ENCODE measurements at regions not wholly inside any gene's neighbourhood (a gene's known extent, or its start where the extent isn't known, plus 50 kb on each side); places are given as distances from the start of the nearest gene placed in this dataset.
A peak's percentile ranks its signal among the peaks of the same experiment; 100 is the strongest.

DNA sequence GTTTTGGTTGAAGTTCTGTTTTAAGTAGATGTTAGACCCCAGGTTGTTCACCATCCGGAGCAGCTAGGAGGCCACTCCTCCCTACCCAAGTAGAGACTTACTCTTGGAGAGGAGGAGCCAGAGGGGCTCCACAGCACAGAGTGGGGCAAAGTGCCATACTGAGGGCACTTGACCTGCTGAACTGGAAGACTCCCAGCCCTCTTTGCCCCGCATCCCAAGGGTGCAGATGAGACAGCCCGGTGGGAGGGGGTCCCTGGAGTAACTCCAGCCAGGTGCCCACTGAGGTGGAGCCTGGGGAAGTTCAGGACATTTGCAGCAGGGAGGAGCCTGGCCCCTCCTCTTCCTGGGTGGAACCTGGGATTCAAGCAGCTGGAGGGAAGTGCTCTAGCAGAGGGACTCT, 102.1 kb upstream of the GPR6 start:
- no peak overlapping the region for H3K4me3 ChIP-seq
- 0 out of 2 replicates have a peak, but pooled peaks cover 5% of the 10 kb centered on the region for H3K9me2 ChIP-seq (ENCODE audit: insufficient read depth)
- Mint-ChIP-seq H3K4me3 (no peak overlapping the region), H3K27ac (no peak overlapping the region), H3K27me3 (ENCODE audit: insufficient read depth, low read depth, poor library complexity) (peaks cover 3% of the 10 kb centered on the region), H3K4me1 (peaks cover 6% of the 10 kb centered on the region; the same call in 2 of the 3 replicates), H3K36me3 (ENCODE audit: low read depth) (peaks cover 25% of the 10 kb centered on the region), H3K9me3 (peaks cover 28% of the 10 kb centered on the region; the same call in 2 of the 3 replicates)
- 0 out of 2 replicates have a peak overlapping the region, but pooled peaks have one; percentile 43 for H2AFZ ChIP-seq
- no peaks in the 10 kb centered on the region for H3K4me1 ChIP-seq (ENCODE audit: insufficient read depth)
- DNase-seq (ENCODE audit: low spot score), result no peak
- H3K4me2 ChIP-seq, result no peak overlapping the region
- no peak for ATAC-seq
- no peaks in the 10 kb centered on the region for H3K36me3 ChIP-seq (ENCODE audit: insufficient read depth)
- H3K27ac ChIP-seq (ENCODE audit: low read depth), result no peak overlapping the region
- TF ChIP-seq, protein P1, sequence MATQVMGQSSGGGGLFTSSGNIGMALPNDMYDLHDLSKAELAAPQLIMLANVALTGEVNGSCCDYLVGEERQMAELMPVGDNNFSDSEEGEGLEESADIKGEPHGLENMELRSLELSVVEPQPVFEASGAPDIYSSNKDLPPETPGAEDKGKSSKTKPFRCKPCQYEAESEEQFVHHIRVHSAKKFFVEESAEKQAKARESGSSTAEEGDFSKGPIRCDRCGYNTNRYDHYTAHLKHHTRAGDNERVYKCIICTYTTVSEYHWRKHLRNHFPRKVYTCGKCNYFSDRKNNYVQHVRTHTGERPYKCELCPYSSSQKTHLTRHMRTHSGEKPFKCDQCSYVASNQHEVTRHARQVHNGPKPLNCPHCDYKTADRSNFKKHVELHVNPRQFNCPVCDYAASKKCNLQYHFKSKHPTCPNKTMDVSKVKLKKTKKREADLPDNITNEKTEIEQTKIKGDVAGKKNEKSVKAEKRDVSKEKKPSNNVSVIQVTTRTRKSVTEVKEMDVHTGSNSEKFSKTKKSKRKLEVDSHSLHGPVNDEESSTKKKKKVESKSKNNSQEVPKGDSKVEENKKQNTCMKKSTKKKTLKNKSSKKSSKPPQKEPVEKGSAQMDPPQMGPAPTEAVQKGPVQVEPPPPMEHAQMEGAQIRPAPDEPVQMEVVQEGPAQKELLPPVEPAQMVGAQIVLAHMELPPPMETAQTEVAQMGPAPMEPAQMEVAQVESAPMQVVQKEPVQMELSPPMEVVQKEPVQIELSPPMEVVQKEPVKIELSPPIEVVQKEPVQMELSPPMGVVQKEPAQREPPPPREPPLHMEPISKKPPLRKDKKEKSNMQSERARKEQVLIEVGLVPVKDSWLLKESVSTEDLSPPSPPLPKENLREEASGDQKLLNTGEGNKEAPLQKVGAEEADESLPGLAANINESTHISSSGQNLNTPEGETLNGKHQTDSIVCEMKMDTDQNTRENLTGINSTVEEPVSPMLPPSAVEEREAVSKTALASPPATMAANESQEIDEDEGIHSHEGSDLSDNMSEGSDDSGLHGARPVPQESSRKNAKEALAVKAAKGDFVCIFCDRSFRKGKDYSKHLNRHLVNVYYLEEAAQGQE (IDR thresholded peaks at IDR 0.05; ENCODE audit: unreplicated experiment), result no peak
- no peaks in the 10 kb centered on the region for H3K27me3 ChIP-seq (ENCODE audit: insufficient read depth)
- no peaks in the 10 kb centered on the region for H3K79me2 ChIP-seq (replicated peaks; ENCODE audit: insufficient read depth)
- H4K20me1 ChIP-seq (replicated peaks; ENCODE audit: insufficient read depth), result no peaks in the 10 kb centered on the region
- H3F3A ChIP-seq (replicated peaks; ENCODE audit: low read depth), result no peaks in the 10 kb centered on the region

DNA sequence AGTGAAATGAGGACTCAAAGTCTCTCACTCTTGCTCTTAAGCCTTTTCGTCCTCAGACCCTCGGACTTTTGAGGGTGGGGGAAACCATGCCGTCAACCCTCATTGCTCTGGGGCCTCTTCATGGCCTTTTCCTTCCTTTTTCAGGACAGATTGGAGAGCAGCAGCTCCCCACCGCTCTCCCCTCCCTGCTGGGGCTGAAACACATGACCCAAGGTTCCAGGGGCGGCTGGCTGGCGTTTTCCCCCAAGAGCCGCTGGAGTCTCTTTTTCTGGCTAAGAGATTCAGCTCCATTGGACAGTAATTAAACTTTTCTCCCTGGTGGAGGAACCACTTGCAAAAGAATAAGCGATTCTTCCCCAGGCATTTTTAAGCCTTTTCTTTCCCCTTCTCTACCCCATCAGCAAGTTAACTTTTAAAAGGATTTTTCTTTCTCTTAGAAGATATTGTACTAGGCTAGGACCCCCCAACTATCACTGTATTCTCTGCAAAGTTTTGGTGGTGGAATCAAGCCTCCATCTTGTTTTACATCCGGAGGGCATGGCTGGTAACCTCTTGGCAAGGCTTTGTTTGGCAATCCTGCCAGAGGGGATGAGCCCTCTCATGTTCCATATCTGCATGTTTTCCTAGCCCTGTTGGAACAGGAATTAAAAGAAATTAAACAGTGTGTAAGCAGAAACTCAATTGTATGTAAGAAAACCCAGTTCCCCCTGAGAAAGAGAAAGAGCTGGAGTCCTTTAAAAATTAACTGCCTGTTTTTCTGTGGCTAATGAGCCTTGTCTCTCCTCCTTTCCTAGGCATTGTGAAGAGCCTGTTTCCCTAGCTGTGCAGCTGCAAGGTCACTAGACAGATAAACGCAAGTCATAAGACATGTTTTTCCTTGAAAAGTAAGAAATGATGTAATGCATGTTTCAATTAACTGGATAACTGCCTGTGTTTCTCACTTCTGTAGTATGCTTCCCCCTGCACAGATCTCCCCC, 100.8 kb upstream of the GPR6 start:
- Histone ChIP-seq H3K4me2 (no peak overlapping the region), H4K20me1 (replicated peaks; ENCODE audit: insufficient read depth) (no peaks in the 10 kb centered on the region), H3K9me2 (ENCODE audit: insufficient read depth) (0 out of 2 replicates have a peak, but pooled peaks cover 5% of the 10 kb centered on the region), H3K27me3 (ENCODE audit: insufficient read depth) (no peaks in the 10 kb centered on the region), H3K79me2 (replicated peaks; ENCODE audit: insufficient read depth) (no peaks in the 10 kb centered on the region), H3K27ac (ENCODE audit: low read depth) (no peak overlapping the region), H3F3A (replicated peaks; ENCODE audit: low read depth) (no peaks in the 10 kb centered on the region), H3K36me3 (ENCODE audit: insufficient read depth) (no peaks in the 10 kb centered on the region; the same call in 1 of the 2 replicates), H3K4me3 (no peak overlapping the region), H3K4me1 (ENCODE audit: insufficient read depth) (no peaks in the 10 kb centered on the region), H2AFZ (peak overlapping the region; percentile 33)
- no peak overlapping the region for H3K4me3 Mint-ChIP-seq
- H3K27me3 Mint-ChIP-seq (ENCODE audit: insufficient read depth, low read depth, poor library complexity), result peaks cover 3% of the 10 kb centered on the region
- no peak overlapping the region for H3K27ac Mint-ChIP-seq
- H3K4me1 Mint-ChIP-seq, result peaks cover 6% of the 10 kb centered on the region; the same call in 2 of the 3 replicates
- no peak for ATAC-seq
- peaks cover 38% of the 10 kb centered on the region for H3K9me3 Mint-ChIP-seq
- DNase-seq (ENCODE audit: low spot score), result no peak
- H3K36me3 Mint-ChIP-seq (ENCODE audit: low read depth), result peaks cover 32% of the 10 kb centered on the region
- TF ChIP-seq JUNB (IDR thresholded peaks at IDR 0.05; ENCODE audit: unreplicated experiment), result no peak
- TF ChIP-seq, protein P2, sequence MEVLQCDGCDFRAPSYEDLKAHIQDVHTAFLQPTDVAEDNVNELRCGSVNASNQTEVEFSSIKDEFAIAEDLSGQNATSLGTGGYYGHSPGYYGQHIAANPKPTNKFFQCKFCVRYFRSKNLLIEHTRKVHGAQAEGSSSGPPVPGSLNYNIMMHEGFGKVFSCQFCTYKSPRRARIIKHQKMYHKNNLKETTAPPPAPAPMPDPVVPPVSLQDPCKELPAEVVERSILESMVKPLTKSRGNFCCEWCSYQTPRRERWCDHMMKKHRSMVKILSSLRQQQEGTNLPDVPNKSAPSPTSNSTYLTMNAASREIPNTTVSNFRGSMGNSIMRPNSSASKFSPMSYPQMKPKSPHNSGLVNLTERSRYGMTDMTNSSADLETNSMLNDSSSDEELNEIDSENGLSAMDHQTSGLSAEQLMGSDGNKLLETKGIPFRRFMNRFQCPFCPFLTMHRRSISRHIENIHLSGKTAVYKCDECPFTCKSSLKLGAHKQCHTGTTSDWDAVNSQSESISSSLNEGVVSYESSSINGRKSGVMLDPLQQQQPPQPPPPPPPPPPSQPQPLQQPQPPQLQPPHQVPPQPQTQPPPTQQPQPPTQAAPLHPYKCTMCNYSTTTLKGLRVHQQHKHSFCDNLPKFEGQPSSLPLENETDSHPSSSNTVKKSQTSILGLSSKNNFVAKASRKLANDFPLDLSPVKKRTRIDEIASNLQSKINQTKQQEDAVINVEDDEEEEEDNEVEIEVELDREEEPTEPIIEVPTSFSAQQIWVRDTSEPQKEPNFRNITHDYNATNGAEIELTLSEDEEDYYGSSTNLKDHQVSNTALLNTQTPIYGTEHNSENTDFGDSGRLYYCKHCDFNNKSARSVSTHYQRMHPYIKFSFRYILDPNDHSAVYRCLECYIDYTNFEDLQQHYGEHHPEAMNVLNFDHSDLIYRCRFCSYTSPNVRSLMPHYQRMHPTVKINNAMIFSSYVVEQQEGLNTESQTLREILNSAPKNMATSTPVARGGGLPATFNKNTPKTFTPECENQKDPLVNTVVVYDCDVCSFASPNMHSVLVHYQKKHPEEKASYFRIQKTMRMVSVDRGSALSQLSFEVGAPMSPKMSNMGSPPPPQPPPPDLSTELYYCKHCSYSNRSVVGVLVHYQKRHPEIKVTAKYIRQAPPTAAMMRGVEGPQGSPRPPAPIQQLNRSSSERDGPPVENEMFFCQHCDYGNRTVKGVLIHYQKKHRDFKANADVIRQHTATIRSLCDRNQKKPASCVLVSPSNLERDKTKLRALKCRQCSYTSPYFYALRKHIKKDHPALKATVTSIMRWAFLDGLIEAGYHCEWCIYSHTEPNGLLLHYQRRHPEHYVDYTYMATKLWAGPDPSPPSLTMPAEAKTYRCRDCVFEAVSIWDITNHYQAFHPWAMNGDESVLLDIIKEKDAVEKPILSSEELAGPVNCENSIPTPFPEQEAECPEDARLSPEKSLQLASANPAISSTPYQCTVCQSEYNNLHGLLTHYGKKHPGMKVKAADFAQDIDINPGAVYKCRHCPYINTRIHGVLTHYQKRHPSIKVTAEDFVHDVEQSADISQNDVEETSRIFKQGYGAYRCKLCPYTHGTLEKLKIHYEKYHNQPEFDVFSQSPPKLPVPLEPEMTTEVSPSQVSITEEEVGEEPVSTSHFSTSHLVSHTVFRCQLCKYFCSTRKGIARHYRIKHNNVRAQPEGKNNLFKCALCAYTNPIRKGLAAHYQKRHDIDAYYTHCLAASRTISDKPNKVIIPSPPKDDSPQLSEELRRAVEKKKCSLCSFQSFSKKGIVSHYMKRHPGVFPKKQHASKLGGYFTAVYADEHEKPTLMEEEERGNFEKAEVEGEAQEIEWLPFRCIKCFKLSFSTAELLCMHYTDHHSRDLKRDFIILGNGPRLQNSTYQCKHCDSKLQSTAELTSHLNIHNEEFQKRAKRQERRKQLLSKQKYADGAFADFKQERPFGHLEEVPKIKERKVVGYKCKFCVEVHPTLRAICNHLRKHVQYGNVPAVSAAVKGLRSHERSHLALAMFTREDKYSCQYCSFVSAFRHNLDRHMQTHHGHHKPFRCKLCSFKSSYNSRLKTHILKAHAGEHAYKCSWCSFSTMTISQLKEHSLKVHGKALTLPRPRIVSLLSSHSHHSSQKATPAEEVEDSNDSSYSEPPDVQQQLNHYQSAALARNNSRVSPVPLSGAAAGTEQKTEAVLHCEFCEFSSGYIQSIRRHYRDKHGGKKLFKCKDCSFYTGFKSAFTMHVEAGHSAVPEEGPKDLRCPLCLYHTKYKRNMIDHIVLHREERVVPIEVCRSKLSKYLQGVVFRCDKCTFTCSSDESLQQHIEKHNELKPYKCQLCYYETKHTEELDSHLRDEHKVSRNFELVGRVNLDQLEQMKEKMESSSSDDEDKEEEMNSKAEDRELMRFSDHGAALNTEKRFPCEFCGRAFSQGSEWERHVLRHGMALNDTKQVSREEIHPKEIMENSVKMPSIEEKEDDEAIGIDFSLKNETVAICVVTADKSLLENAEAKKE (CRISPR knock-in tag; IDR thresholded peaks at IDR 0.05), result no peak
- TF ChIP-seq ZNF114 (CRISPR knock-in tag; IDR thresholded peaks at IDR 0.05), result no peak
- TF ChIP-seq STAT1 (IDR thresholded peaks at IDR 0.05; ENCODE audit: unreplicated experiment), result no peak
- TF ChIP-seq ZNF331 (CRISPR knock-in tag; IDR thresholded peaks at IDR 0.05; ENCODE audit: low read depth), result no peak
- TF ChIP-seq, protein P3, sequence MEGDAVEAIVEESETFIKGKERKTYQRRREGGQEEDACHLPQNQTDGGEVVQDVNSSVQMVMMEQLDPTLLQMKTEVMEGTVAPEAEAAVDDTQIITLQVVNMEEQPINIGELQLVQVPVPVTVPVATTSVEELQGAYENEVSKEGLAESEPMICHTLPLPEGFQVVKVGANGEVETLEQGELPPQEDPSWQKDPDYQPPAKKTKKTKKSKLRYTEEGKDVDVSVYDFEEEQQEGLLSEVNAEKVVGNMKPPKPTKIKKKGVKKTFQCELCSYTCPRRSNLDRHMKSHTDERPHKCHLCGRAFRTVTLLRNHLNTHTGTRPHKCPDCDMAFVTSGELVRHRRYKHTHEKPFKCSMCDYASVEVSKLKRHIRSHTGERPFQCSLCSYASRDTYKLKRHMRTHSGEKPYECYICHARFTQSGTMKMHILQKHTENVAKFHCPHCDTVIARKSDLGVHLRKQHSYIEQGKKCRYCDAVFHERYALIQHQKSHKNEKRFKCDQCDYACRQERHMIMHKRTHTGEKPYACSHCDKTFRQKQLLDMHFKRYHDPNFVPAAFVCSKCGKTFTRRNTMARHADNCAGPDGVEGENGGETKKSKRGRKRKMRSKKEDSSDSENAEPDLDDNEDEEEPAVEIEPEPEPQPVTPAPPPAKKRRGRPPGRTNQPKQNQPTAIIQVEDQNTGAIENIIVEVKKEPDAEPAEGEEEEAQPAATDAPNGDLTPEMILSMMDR (conservative IDR thresholded peaks at IDR 0.05; ENCODE audit: low read depth in 2 of 2), result no peak
- no peak for TF ChIP-seq CREB1 (CRISPR knock-in tag; IDR thresholded peaks at IDR 0.05; ENCODE audit: low read depth)

All from GM23338 (cell line).